H1 (cell line): ENCODE measurements at regions not wholly inside any gene's neighbourhood (a gene's known extent, or its start where the extent isn't known, plus 50 kb on each side); places are given as distances from the start of the nearest gene placed in this dataset.

Experiments used
- CTCF ChIA-PET: fragments of 300-600 bp; sonication (Branson Sonifier 250); formaldehyde crosslinking; loops from one replicate; lab custom pipeline; 2021; ENCODE audit not compliant: partially characterized antibody; lab: Charles Lee
- POLR2A ChIA-PET: fragments of 300-600 bp; sonication (Branson Sonifier 250); formaldehyde crosslinking; loops from one replicate; lab custom pipeline; 2021; ENCODE audit warnings: inconsistent platforms; ENCODE audit not compliant: partially characterized antibody; lab: Charles Lee
- DNase-seq, 2 experiments: peaks; one replicate each; pipeline versions ENCODE4 v3.0.0 to v3.0.0-alpha.2; 2010 to 2022; ENCODE audit warnings: low spot score in 2 of 2, low read depth in 1 of 2, mixed read lengths in 1 of 2
- FAIRE-seq: peaks from 2 replicates; lab custom pipeline; 2011; peaks lifted over from hg19 to GRCh38; lab: Jason Lieb, UNC
- H2AFZ ChIP-seq: 2 replicates; pipeline ENCODE4 v1.8.1; 2012; ENCODE audit warnings: low read length, inconsistent platforms
- H2AK5ac ChIP-seq: 2 replicates; pipeline ENCODE4 v1.6.1; 2013; ENCODE audit warnings: low read depth, low read length
- H2BK120ac ChIP-seq: replicated peaks from 2 replicates; pipeline ENCODE3; 2013; ENCODE audit warnings: low read depth, low read length, inconsistent platforms
- H2BK12ac ChIP-seq: 2 replicates; pipeline ENCODE4 v1.6.1; 2013; ENCODE audit warnings: low read depth, low read length
- H2BK15ac ChIP-seq: 2 replicates; pipeline ENCODE4 v1.6.1; 2013; ENCODE audit warnings: low read length
- H2BK20ac ChIP-seq: 2 replicates; pipeline ENCODE4 v1.6.1; 2013; ENCODE audit warnings: low read length
- H2BK5ac ChIP-seq: 2 replicates; pipeline ENCODE4 v1.6.1; 2013; ENCODE audit warnings: low read depth, low read length
- H3K14ac ChIP-seq: 2 replicates; pipeline ENCODE4 v1.6.1; 2013; ENCODE audit warnings: inconsistent platforms; ENCODE audit not compliant: insufficient read length
- H3K18ac ChIP-seq: 2 replicates; pipeline ENCODE4 v1.6.1; 2013; ENCODE audit warnings: low read length; ENCODE audit errors: extremely low read depth
- H3K23ac ChIP-seq: 2 replicates; pipeline ENCODE4 v1.6.1; 2013; ENCODE audit warnings: inconsistent platforms; ENCODE audit not compliant: insufficient read length
- H3K23me2 ChIP-seq: 2 replicates; pipeline ENCODE4 v1.6.1; 2013; ENCODE audit warnings: low read depth, low read length
- H3K27ac ChIP-seq: 2 replicates; pipeline ENCODE4 v1.6.1; 2011; ENCODE audit warnings: low read depth, low read length, inconsistent platforms
- H3K27me3 ChIP-seq, 4 experiments: replicated peaks in 1 of 4; 1 replicate in 1 of 4; 2 replicates in 3 of 4; pipeline versions ENCODE4 v1.6.1 to v1.8.1; 2011 to 2013; ENCODE audit warnings: low read length in 3 of 4, mild to moderate bottlenecking in 3 of 4, inconsistent platforms in 2 of 4, mixed read lengths in 2 of 4, moderate library complexity in 1 of 4; ENCODE audit not compliant: control insufficient read depth in 3 of 4, insufficient read depth in 3 of 4; ENCODE audit errors: extremely low read depth in 1 of 4
- H3K36me3 ChIP-seq, 4 experiments: 2 replicates each; pipeline versions ENCODE4 v1.6.1 to v1.8.1; 2011 to 2013; ENCODE audit warnings: mild to moderate bottlenecking in 4 of 4, low read length in 3 of 4, moderate library complexity in 2 of 4, control low read depth in 1 of 4, inconsistent platforms in 1 of 4; ENCODE audit not compliant: insufficient read depth in 4 of 4, control insufficient read depth in 2 of 4
- H3K4ac ChIP-seq: replicated peaks from 2 replicates; pipeline ENCODE3; 2013; ENCODE audit warnings: low read length, low read depth, mixed read lengths, inconsistent platforms; ENCODE audit not compliant: insufficient read length
- H3K4me1 ChIP-seq, 4 experiments: replicated peaks in 1 of 4; 1 replicate in 1 of 4; 2 replicates in 3 of 4; pipeline versions ENCODE4 v1.6.1 to v1.8.1; 2011 to 2013; ENCODE audit warnings: low read length in 3 of 4, inconsistent platforms in 2 of 4, mixed read lengths in 1 of 4; ENCODE audit not compliant: insufficient read depth in 4 of 4, control insufficient read depth in 3 of 4
- H3K4me2 ChIP-seq, 2 experiments: 2 replicates each; pipeline versions ENCODE4 v1.6.1 to v1.8.1; 2011 to 2013; ENCODE audit warnings: low read depth in 2 of 2, low read length in 2 of 2, control low read depth in 1 of 2, inconsistent platforms in 1 of 2, mild to moderate bottlenecking in 1 of 2; ENCODE audit not compliant: insufficient read depth in 1 of 2
- H3K4me3 ChIP-seq, 4 experiments: fragments of 200-600, 300-600 bp in 1 of 4; sonication (generic), shearing (Covaris generic), sonication (Bioruptor Twin) in 1 of 4; 2 replicates each; pipeline versions ENCODE4 v1.5.1 to v1.8.1; 2011 to 2016; ENCODE audit warnings: low read length in 4 of 4, low read depth in 3 of 4, control low read depth in 2 of 4, inconsistent platforms in 2 of 4, mild to moderate bottlenecking in 2 of 4, mixed read lengths in 1 of 4, moderate library complexity in 1 of 4; ENCODE audit not compliant: insufficient read depth in 2 of 4; ENCODE audit errors: extremely low read depth in 1 of 4
- H3K56ac ChIP-seq: replicated peaks from 2 replicates; pipeline ENCODE3; 2013; ENCODE audit warnings: low read depth, mild to moderate bottlenecking, mixed read lengths, low read length, inconsistent platforms; ENCODE audit not compliant: insufficient read length
- H3K79me1 ChIP-seq: 2 replicates; pipeline ENCODE4 v1.6.1; 2013; ENCODE audit warnings: low read depth, low read length, control low read depth
- H3K79me2 ChIP-seq, 2 experiments: 2 replicates each; pipeline versions ENCODE4 v1.6.1 to v1.8.1; 2012 to 2013; ENCODE audit warnings: low read length in 2 of 2, mild to moderate bottlenecking in 2 of 2, inconsistent platforms in 1 of 2; ENCODE audit not compliant: insufficient read depth in 2 of 2, control insufficient read depth in 1 of 2
- H3K9ac ChIP-seq, 4 experiments: replicated peaks in 1 of 4; 1 replicate in 1 of 4; 2 replicates in 3 of 4; pipeline versions ENCODE4 v1.6.1 to v1.8.1; 2011 to 2013; ENCODE audit warnings: low read depth in 3 of 4, low read length in 3 of 4, control low read depth in 2 of 4, mild to moderate bottlenecking in 2 of 4, moderate library complexity in 2 of 4, inconsistent platforms in 1 of 4; ENCODE audit errors: extremely low read depth in 1 of 4
- H3K9me3 ChIP-seq, 2 experiments: 2 replicates each; pipeline versions ENCODE4 v1.6.1 to v1.8.1; 2012 to 2013; ENCODE audit warnings: mild to moderate bottlenecking in 2 of 2, moderate library complexity in 2 of 2, control low read depth in 1 of 2, inconsistent platforms in 1 of 2, low read depth in 1 of 2, low read length in 1 of 2, mixed read lengths in 1 of 2; ENCODE audit not compliant: insufficient read depth in 2 of 2
- H4K20me1 ChIP-seq, 2 experiments: replicated peaks in 1 of 2; 2 replicates each; pipeline versions ENCODE3 to v1.8.1; 2011 to 2013; ENCODE audit warnings: inconsistent platforms in 2 of 2, low read length in 2 of 2, mild to moderate bottlenecking in 1 of 2; ENCODE audit not compliant: insufficient read depth in 2 of 2, control insufficient read depth in 1 of 2
- H4K5ac ChIP-seq: 2 replicates; pipeline ENCODE4 v1.6.1; 2013; ENCODE audit warnings: low read length, low read depth, mixed read lengths, inconsistent platforms; ENCODE audit not compliant: insufficient read length
- H4K8ac ChIP-seq: 2 replicates; pipeline ENCODE4 v1.8.0; 2013; ENCODE audit warnings: mild to moderate bottlenecking, moderate library complexity, low read length, inconsistent platforms; ENCODE audit not compliant: insufficient read depth; ENCODE audit errors: extremely low read depth
- H4K91ac ChIP-seq: replicated peaks from 2 replicates; pipeline ENCODE3; 2013; ENCODE audit warnings: low read length, mixed read lengths, inconsistent platforms; ENCODE audit not compliant: insufficient read length
- BCL11A ChIP-seq, 2 experiments: IDR thresholded peaks; one replicate each; pipeline ENCODE4 v1.6.1; 2011; ENCODE audit warnings: low read depth in 2 of 2, low read length in 2 of 2, mild to moderate bottlenecking in 2 of 2
- BRCA1 ChIP-seq: IDR thresholded peaks from 2 replicates; pipeline ENCODE4 v1.6.1; 2012; ENCODE audit warnings: low read depth, low read length, improper control_type of control experiment
- CREB1 ChIP-seq: IDR thresholded peaks from 2 replicates; pipeline ENCODE4 v1.6.1; 2012; ENCODE audit warnings: inconsistent platforms
- EZH2 ChIP-seq: fragments of 200-600 bp; sonication (generic); IDR thresholded peaks from 2 replicates; pipeline ENCODE4 v1.7.1; 2012; ENCODE audit warnings: low read depth, mild to moderate bottlenecking, moderate library complexity, low read length, inconsistent platforms; ENCODE audit not compliant: severe bottlenecking
- JUN ChIP-seq: IDR thresholded peaks from 2 replicates; pipeline ENCODE4 v1.6.1; 2011; ENCODE audit warnings: low read depth, mild to moderate bottlenecking, improper control_type of control experiment, low read length
- PHF8 ChIP-seq: fragments of 200-600 bp; sonication (generic); conservative IDR thresholded peaks from 2 replicates; pipeline ENCODE4 v1.7.1; 2012; ENCODE audit warnings: low read depth, mild to moderate bottlenecking, inconsistent platforms, low read length, moderate library complexity
- RAD21 ChIP-seq, 2 experiments: IDR thresholded peaks in 1 of 2; conservative IDR thresholded peaks in 1 of 2; 2 replicates each; pipeline ENCODE4 v1.6.1; 2011; ENCODE audit warnings: low read depth in 2 of 2, low read length in 2 of 2, improper control_type of control experiment in 1 of 2, inconsistent platforms in 1 of 2, mild to moderate bottlenecking in 1 of 2, moderate library complexity in 1 of 2
- RBBP5 ChIP-seq: IDR thresholded peaks from 2 replicates; pipeline ENCODE4 v1.7.1; 2012; ENCODE audit warnings: low read depth, mild to moderate bottlenecking, inconsistent platforms, low read length, moderate library complexity, borderline replicate concordance
- RXRA ChIP-seq: IDR thresholded peaks from 2 replicates; pipeline ENCODE4 v1.6.1; 2011; ENCODE audit warnings: low read depth, mild to moderate bottlenecking, low read length, moderate library complexity; ENCODE audit not compliant: insufficient read depth
- SAP30 ChIP-seq: fragments of 300-600 bp; sonication (generic); IDR thresholded peaks from 2 replicates; pipeline ENCODE4 v1.7.1; 2012; ENCODE audit warnings: low read length, moderate library complexity, mild to moderate bottlenecking, inconsistent platforms; ENCODE audit not compliant: insufficient read depth, insufficient replicate concordance
- SP1 ChIP-seq: IDR thresholded peaks from 2 replicates; pipeline ENCODE4 v1.6.1; 2011; ENCODE audit warnings: low read depth, low read length
- SUZ12 ChIP-seq: fragments of 200-600 bp; sonication (generic); IDR thresholded peaks from 2 replicates; pipeline ENCODE4 v1.6.1; 2012; ENCODE audit warnings: mild to moderate bottlenecking, inconsistent platforms, low read length, moderate library complexity, mixed read lengths
- WGBS, 2 experiments: shearing (Covaris generic) in 1 of 2; methylation state at CpG; one replicate each; pipeline versions ENCODE4 v1.1.6 to v1.1.7; 2013 to 2015; ENCODE audit warnings: low lambda C conversion rate in 2 of 2, mixed read lengths in 2 of 2, inconsistent platforms in 1 of 2, low coverage in 1 of 2, missing lambda C conversion rate in 1 of 2; ENCODE audit not compliant: insufficient replicate concordance in 2 of 2, insufficient coverage in 1 of 2, insufficient read length in 1 of 2; ENCODE audit errors: extremely low coverage in 1 of 2, missing lambda C conversion rate in 1 of 2; 5-methylcytosine and 5-hydroxymethylcytosine counted together
- TF ChIP-seq, protein P1 (sequence below): IDR thresholded peaks from 2 replicates; pipeline ENCODE4 v1.6.1; 2011; ENCODE audit warnings: low read length, improper control_type of control experiment
- TF ChIP-seq, protein P2 (sequence below): IDR thresholded peaks from 2 replicates; pipeline ENCODE4 v1.6.1; 2012; ENCODE audit warnings: inconsistent platforms

DNA sequence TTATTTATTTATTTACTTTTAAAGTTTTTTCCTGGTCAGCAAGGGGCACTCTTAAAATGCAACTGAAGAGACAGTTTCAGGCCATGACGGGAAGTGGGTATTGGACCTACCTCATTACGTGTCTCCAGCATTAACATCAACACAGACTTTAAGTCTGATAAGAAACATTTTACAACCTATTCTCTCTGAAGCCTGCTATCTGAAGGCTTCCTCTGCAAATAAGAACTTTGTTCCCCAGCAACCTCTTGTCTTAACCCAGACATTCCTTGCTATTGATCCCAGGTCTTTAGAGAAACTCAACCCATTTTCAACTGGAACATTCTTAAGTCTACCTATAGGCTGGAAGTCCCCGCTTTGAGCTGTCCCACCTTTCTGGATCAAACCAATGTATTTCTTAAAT is 258.3 kb upstream of the TMPRSS15 start:
- Histone ChIP-seq H3K4me3 (no peak overlapping the region), H3K14ac (no peak overlapping the region), H3K36me3 (no peaks in the 10 kb centered on the region), H4K5ac (no peak overlapping the region), H2AFZ (no peak overlapping the region), H4K8ac (no peak overlapping the region), H2BK120ac (no peak overlapping the region), H2BK5ac (no peak overlapping the region), H3K18ac (no peak overlapping the region), H3K23ac (no peak overlapping the region), H3K4ac (no peak overlapping the region), H3K9me3 (no peaks in the 10 kb centered on the region), H3K27me3 (no peaks in the 10 kb centered on the region), H3K79me2 (no peaks in the 10 kb centered on the region), H3K4me2 (no peak overlapping the region), H3K56ac (no peak overlapping the region), H2AK5ac (no peak overlapping the region), H3K79me1 (no peaks in the 10 kb centered on the region), H4K20me1 (no peaks in the 10 kb centered on the region), H3K9ac (no peak overlapping the region), H2BK15ac (no peak overlapping the region), H3K4me1 (no peaks in the 10 kb centered on the region), H2BK12ac (no peak overlapping the region), H2BK20ac (no peak overlapping the region), H3K27ac (no peak overlapping the region), H4K91ac (no peak overlapping the region), H3K23me2 (no peaks in the 10 kb centered on the region)
- ChIA-PET CTCF (no interaction called here), POLR2A (no interaction called here)
- 93% methylated on average over 3 of the region's 3 CpGs; no CpG with 5 or more reads in 1 of the 2 experiments for WGBS, 2 experiments
- DNase-seq (no peak), FAIRE-seq (no peak)
- TF ChIP-seq EZH2 (no peak), SP1 (no peak), BCL11A (IDR thresholded peaks at IDR 0.05; ENCODE audit: low read depth in 2 of 2, low read length in 2 of 2) (no peak), RAD21 (IDR thresholded peaks at IDR 0.05 in 1 of 2, conservative IDR thresholded peaks at IDR 0.05 in 1 of 2; ENCODE audit: low read depth in 2 of 2, low read length in 2 of 2) (no peak), SUZ12 (no peak), RXRA (no peak), RBBP5 (no peak), SAP30 (no peak), BRCA1 (no peak), CREB1 (no peak), JUN (no peak), PHF8 (no peak)
- TF ChIP-seq, protein P1, sequence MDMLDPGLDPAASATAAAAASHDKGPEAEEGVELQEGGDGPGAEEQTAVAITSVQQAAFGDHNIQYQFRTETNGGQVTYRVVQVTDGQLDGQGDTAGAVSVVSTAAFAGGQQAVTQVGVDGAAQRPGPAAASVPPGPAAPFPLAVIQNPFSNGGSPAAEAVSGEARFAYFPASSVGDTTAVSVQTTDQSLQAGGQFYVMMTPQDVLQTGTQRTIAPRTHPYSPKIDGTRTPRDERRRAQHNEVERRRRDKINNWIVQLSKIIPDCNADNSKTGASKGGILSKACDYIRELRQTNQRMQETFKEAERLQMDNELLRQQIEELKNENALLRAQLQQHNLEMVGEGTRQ, result no peak
- TF ChIP-seq, protein P2, sequence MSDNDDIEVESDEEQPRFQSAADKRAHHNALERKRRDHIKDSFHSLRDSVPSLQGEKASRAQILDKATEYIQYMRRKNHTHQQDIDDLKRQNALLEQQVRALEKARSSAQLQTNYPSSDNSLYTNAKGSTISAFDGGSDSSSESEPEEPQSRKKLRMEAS, result no peak
